H9 (cell line): ENCODE measurements at regions not wholly inside any gene's neighbourhood (a gene's known extent, or its start where the extent isn't known, plus 50 kb on each side); places are given as distances from the start of the nearest gene placed in this dataset.

Experiments
- DNase-seq: peaks from one replicate; pipeline ENCODE4 v3.0.0-alpha.2; 2017
- H2AFZ ChIP-seq: one replicate; pipeline ENCODE4 v1.6.1; 2013; ENCODE audit warnings: mild to moderate bottlenecking, low read length, control low read depth, moderate library complexity
- H2AK5ac ChIP-seq: 2 replicates; pipeline ENCODE4 v1.6.1; 2013; ENCODE audit warnings: low read length, control low read depth, mixed read lengths; ENCODE audit not compliant: insufficient read length
- H2BK120ac ChIP-seq: one replicate; pipeline ENCODE4 v1.6.1; 2013; ENCODE audit warnings: low read depth, mild to moderate bottlenecking, low read length, control low read depth, inconsistent platforms; ENCODE audit not compliant: poor library complexity, severe bottlenecking
- H2BK12ac ChIP-seq: 2 replicates; pipeline ENCODE4 v1.6.1; 2013; ENCODE audit warnings: low read length, control low read depth, mixed read lengths, low read depth; ENCODE audit not compliant: insufficient read length
- H2BK15ac ChIP-seq: 2 replicates; pipeline ENCODE4 v1.6.1; 2013; ENCODE audit warnings: low read depth, low read length, control low read depth
- H2BK20ac ChIP-seq: one replicate; pipeline ENCODE4 v1.6.1; 2013; ENCODE audit warnings: low read depth, mild to moderate bottlenecking, low read length, control low read depth, inconsistent platforms; ENCODE audit not compliant: poor library complexity, severe bottlenecking
- H2BK5ac ChIP-seq: 2 replicates; pipeline ENCODE4 v1.6.1; 2013; ENCODE audit warnings: low read length, control low read depth, mixed read lengths; ENCODE audit not compliant: insufficient read length
- H3K14ac ChIP-seq: 2 replicates; pipeline ENCODE4 v1.6.1; 2013; ENCODE audit warnings: low read length, control low read depth; ENCODE audit not compliant: insufficient read depth
- H3K18ac ChIP-seq: 2 replicates; pipeline ENCODE4 v1.6.1; 2013; ENCODE audit warnings: low read depth, mild to moderate bottlenecking, mixed read lengths, low read length, control low read depth; ENCODE audit not compliant: insufficient read length
- H3K23ac ChIP-seq: 2 replicates; pipeline ENCODE4 v1.6.1; 2013; ENCODE audit warnings: low read length, control low read depth, mixed read lengths, low read depth; ENCODE audit not compliant: insufficient read length
- H3K23me2 ChIP-seq: 2 replicates; pipeline ENCODE4 v1.6.1; 2013; ENCODE audit warnings: low read depth, mild to moderate bottlenecking, mixed read lengths, low read length, control low read depth; ENCODE audit not compliant: insufficient read length, poor library complexity, severe bottlenecking
- H3K27ac ChIP-seq: 2 replicates; pipeline ENCODE4 v1.5.1; 2013; ENCODE audit warnings: low read length, control low read depth, mixed read lengths, low read depth; ENCODE audit not compliant: insufficient read length
- H3K27me3 ChIP-seq: 2 replicates; pipeline ENCODE4 v1.6.1; 2013; ENCODE audit warnings: low read length, control low read depth, inconsistent platforms; ENCODE audit not compliant: insufficient read depth
- H3K4ac ChIP-seq: 2 replicates; pipeline ENCODE4 v1.6.1; 2013; ENCODE audit warnings: low read depth, mild to moderate bottlenecking, control low read depth, inconsistent platforms, low read length, moderate library complexity
- H3K4me1 ChIP-seq: 2 replicates; pipeline ENCODE4 v1.6.1; 2013; ENCODE audit warnings: low read length, control low read depth, inconsistent platforms; ENCODE audit not compliant: insufficient read depth
- H3K4me2 ChIP-seq: 2 replicates; pipeline ENCODE4 v1.6.1; 2013; ENCODE audit warnings: low read length, control low read depth, mixed read lengths; ENCODE audit not compliant: insufficient read length, insufficient read depth
- H3K56ac ChIP-seq: 2 replicates; pipeline ENCODE4 v1.6.1; 2013; ENCODE audit warnings: low read depth, mild to moderate bottlenecking, mixed read lengths, low read length, control low read depth; ENCODE audit not compliant: insufficient read length
- H3K79me1 ChIP-seq: 2 replicates; pipeline ENCODE4 v1.6.1; 2013; ENCODE audit warnings: low read depth, mild to moderate bottlenecking, moderate library complexity, low read length, control low read depth, inconsistent platforms; ENCODE audit not compliant: insufficient read depth, poor library complexity, severe bottlenecking
- H3K79me2 ChIP-seq: 2 replicates; pipeline ENCODE4 v1.6.1; 2013; ENCODE audit warnings: low read length, control low read depth, inconsistent platforms; ENCODE audit not compliant: insufficient read depth
- H3K9ac ChIP-seq: 2 replicates; pipeline ENCODE4 v1.6.1; 2013; ENCODE audit warnings: low read length, control low read depth, mixed read lengths; ENCODE audit not compliant: insufficient read length; ENCODE audit errors: extremely low read depth
- H3K9me3 ChIP-seq: one replicate; pipeline ENCODE4 v1.6.1; 2013; ENCODE audit warnings: low read depth, low read length, inconsistent platforms; ENCODE audit not compliant: control insufficient read depth
- H3T11ph ChIP-seq: one replicate; pipeline ENCODE4 v1.6.1; 2013; ENCODE audit warnings: mild to moderate bottlenecking, low read length, control low read depth, inconsistent platforms
- H4K20me1 ChIP-seq: one replicate; pipeline ENCODE4 v1.6.1; 2013; ENCODE audit not compliant: control insufficient read depth, insufficient read length, insufficient read depth
- H4K5ac ChIP-seq: 2 replicates; pipeline ENCODE4 v1.6.1; 2013; ENCODE audit warnings: low read depth, mild to moderate bottlenecking, mixed read lengths, low read length, control low read depth; ENCODE audit not compliant: insufficient read length
- H4K8ac ChIP-seq: replicated peaks from 2 replicates; pipeline ENCODE4 v1.6.1; 2013; ENCODE audit warnings: low read length, control low read depth, mixed read lengths, low read depth; ENCODE audit not compliant: insufficient read length
- H4K91ac ChIP-seq: 2 replicates; pipeline ENCODE4 v1.6.1; 2013; ENCODE audit warnings: low read depth, mild to moderate bottlenecking, moderate library complexity, mixed read lengths, low read length, control low read depth; ENCODE audit not compliant: insufficient read length
- H3K27ac Mint-ChIP-seq, 3 experiments: 2 replicates in 2 of 3; 3 replicates in 1 of 3; pipeline ENCODE4 v1.8.0; 2020 to 2021; ENCODE audit warnings: mixed read lengths in 3 of 3, mild to moderate bottlenecking in 1 of 3, moderate library complexity in 1 of 3
- H3K27me3 Mint-ChIP-seq: 2 replicates; pipeline ENCODE4 v1.8.0; 2021; ENCODE audit warnings: low read depth, mild to moderate bottlenecking, moderate library complexity, mixed read lengths
- H3K36me3 Mint-ChIP-seq, 3 experiments: 2 replicates in 2 of 3; 3 replicates in 1 of 3; pipeline ENCODE4 v1.8.0; 2020 to 2021; ENCODE audit warnings: low read depth in 3 of 3, mixed read lengths in 3 of 3; ENCODE audit not compliant: insufficient read depth in 1 of 3
- H3K4me1 Mint-ChIP-seq, 2 experiments: 2 replicates each; pipeline ENCODE4 v1.8.0; 2020; ENCODE audit warnings: mixed read lengths in 2 of 2
- H3K4me3 Mint-ChIP-seq, 2 experiments: 2 replicates in 1 of 2; 3 replicates in 1 of 2; pipeline ENCODE4 v1.8.0; 2020 to 2021; ENCODE audit warnings: mild to moderate bottlenecking in 2 of 2, mixed read lengths in 2 of 2, moderate library complexity in 1 of 2
- H3K9me3 Mint-ChIP-seq, 2 experiments: 2 replicates in 1 of 2; 3 replicates in 1 of 2; pipeline ENCODE4 v1.8.0; 2020; ENCODE audit warnings: mild to moderate bottlenecking in 2 of 2, mixed read lengths in 2 of 2, moderate library complexity in 1 of 2
- WGBS: extraction: QIAGEN DNeasy Blood & Tissue Kit; methylation state at CpG from one replicate; pipeline ENCODE4 v1.1.7; 2013; ENCODE audit warnings: missing lambda C conversion rate, low lambda C conversion rate, mixed read lengths; ENCODE audit not compliant: insufficient read length; ENCODE audit errors: extremely low coverage; 5-methylcytosine and 5-hydroxymethylcytosine counted together
- TF ChIP-seq, protein P1 (sequence below): fragments of 200-600 bp; sonication (generic); conservative IDR thresholded peaks from 3 replicates; pipeline ENCODE4 v1.8.0; 2021; ENCODE audit warnings: antibody characterized with exemption, mild to moderate bottlenecking

DNA sequence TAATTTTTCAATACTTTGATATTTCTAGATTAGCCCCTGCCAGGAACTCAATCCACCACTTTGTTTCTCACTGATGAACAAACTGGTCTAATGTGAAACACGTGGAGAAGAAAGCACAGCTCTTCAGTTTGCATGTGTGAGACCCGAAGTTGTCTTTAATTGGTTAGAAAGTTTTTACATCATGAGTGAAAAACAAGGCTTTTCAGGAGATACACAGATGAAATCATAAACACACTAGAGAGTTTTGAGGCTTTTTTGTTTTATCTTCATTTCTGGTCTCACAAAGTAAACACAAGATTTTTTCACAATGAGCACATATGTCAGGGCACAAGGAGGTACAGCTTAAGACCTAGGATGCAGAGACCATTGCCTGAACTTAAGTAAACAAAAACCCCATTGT is 84.5 kb upstream of the MOCS2 start:
- no peak overlapping the region for H2BK12ac ChIP-seq
- H3K27me3 ChIP-seq, result no peaks in the 10 kb centered on the region
- Mint-ChIP-seq H3K27ac (no peak overlapping the region), H3K4me1 (peaks cover 2 to 5% of the 10 kb centered on the region in 2 experiments; a peak in 1 of 4 replicates), H3K36me3 (peaks cover 0 to 13% (median 0%) of the 10 kb centered on the region in 3 experiments; a peak in 4 of 7 replicates), H3K4me3 (no peak overlapping the region), H3K27me3 (no peaks in the 10 kb centered on the region), H3K9me3 (peaks cover 9 to 14% of the 10 kb centered on the region in 2 experiments; a peak in 3 of 5 replicates)
- H3K56ac ChIP-seq, result no peak overlapping the region
- no peaks in the 10 kb centered on the region for H4K20me1 ChIP-seq
- no peak overlapping the region for H2BK120ac ChIP-seq
- H3K4me1 ChIP-seq, result no peaks in the 10 kb centered on the region
- H3K14ac ChIP-seq, result no peak overlapping the region
- H3T11ph ChIP-seq, result no peak overlapping the region
- H3K4ac ChIP-seq, result no peak overlapping the region
- no peak overlapping the region for H3K18ac ChIP-seq
- no peaks in the 10 kb centered on the region for H3K79me1 ChIP-seq
- no peak overlapping the region for H2BK5ac ChIP-seq
- H3K9me3 ChIP-seq, result peaks cover 5% of the 10 kb centered on the region
- H4K5ac ChIP-seq, result no peak overlapping the region
- no peak overlapping the region for H2BK15ac ChIP-seq
- no peak overlapping the region for H2BK20ac ChIP-seq
- TF ChIP-seq, protein P1, sequence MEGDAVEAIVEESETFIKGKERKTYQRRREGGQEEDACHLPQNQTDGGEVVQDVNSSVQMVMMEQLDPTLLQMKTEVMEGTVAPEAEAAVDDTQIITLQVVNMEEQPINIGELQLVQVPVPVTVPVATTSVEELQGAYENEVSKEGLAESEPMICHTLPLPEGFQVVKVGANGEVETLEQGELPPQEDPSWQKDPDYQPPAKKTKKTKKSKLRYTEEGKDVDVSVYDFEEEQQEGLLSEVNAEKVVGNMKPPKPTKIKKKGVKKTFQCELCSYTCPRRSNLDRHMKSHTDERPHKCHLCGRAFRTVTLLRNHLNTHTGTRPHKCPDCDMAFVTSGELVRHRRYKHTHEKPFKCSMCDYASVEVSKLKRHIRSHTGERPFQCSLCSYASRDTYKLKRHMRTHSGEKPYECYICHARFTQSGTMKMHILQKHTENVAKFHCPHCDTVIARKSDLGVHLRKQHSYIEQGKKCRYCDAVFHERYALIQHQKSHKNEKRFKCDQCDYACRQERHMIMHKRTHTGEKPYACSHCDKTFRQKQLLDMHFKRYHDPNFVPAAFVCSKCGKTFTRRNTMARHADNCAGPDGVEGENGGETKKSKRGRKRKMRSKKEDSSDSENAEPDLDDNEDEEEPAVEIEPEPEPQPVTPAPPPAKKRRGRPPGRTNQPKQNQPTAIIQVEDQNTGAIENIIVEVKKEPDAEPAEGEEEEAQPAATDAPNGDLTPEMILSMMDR, result no peak
- no peaks in the 10 kb centered on the region for H3K23me2 ChIP-seq
- DNase-seq, result no peak
- H3K9ac ChIP-seq, result no peak overlapping the region
- H3K79me2 ChIP-seq, result no peaks in the 10 kb centered on the region
- no peak overlapping the region for H2AK5ac ChIP-seq
- no peak overlapping the region for H3K27ac ChIP-seq
- no peak overlapping the region for H4K8ac ChIP-seq
- H3K23ac ChIP-seq, result no peak overlapping the region
- no peak overlapping the region for H3K4me2 ChIP-seq
- WGBS, result no CpG with 5 or more reads among the region's 2 CpGs
- no peak overlapping the region for H4K91ac ChIP-seq
- H2AFZ ChIP-seq, result no peak overlapping the region
